ENCODE measurements at regions not wholly inside any gene's neighbourhood (a gene's known extent, or its start where the extent isn't known, plus 50 kb on each side); places are given as distances from the start of the nearest gene placed in this dataset.
"Not testable (repeated sequence)": the region's sequence is repeated elsewhere in the genome, so short reads cannot be mapped to it uniquely, and the experiment has no call there.

- Histone ChIP-seq H3K27me3 (ENCODE audit: low read depth) (no peaks in the 10 kb centered on the region; the same call in 1 of the 2 replicates), H3K4me1 (no peaks in the 10 kb centered on the region), H3K36me3 (replicated peaks) (no peaks in the 10 kb centered on the region), H3K4me3 (no peak overlapping the region), H3K9me3 (no peaks in the 10 kb centered on the region)
- in situ Hi-C loops (cut with MboI; ENCODE audit: low sequenced_read_pairs): no loop called here
- DNase-seq (ENCODE audit: low spot score in 2 of 2): no peak
These were observed 1004.0 kb downstream of the ANKRD7 start for GRCh38 chr7:119228482-119228881.

DNA sequence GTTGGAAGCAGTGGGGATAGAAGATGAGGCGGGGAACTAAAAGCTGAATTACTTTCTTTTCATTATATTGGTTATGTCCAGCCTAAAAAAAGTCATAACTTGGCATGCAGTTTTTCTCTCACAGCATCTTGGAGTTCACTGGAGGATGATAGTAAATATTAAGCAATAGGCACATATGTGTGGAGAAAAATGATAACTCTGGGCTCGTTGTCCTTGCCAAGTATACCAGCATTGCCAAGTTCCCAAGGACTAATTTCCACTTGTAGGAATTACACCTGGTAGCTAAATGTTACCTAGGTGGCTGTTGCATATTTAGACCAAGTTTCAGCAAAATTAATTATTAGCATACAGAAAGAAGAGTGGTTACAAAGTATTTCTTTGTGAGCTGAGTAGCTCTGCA, 1007.6 kb downstream of the ANKRD7 start:
- Histone ChIP-seq H3K4me3 (no peak overlapping the region), H3K9me3 (no peaks in the 10 kb centered on the region), H3K27me3 (ENCODE audit: low read depth) (no peaks in the 10 kb centered on the region; the same call in 1 of the 2 replicates), H3K4me1 (no peaks in the 10 kb centered on the region), H3K36me3 (replicated peaks) (no peaks in the 10 kb centered on the region)
- no peak for DNase-seq (ENCODE audit: low spot score in 2 of 2)
- in situ Hi-C loops (cut with MboI; ENCODE audit: low sequenced_read_pairs): no loop called here

GRCh38 chr7:119233015-119233414, 1008.5 kb downstream of the ANKRD7 start:
- H3K27me3 ChIP-seq (ENCODE audit: low read depth): no peaks in the 10 kb centered on the region; the same call in 1 of the 2 replicates
- H3K9me3 ChIP-seq: no peaks in the 10 kb centered on the region
- no peaks in the 10 kb centered on the region for H3K36me3 ChIP-seq (replicated peaks)
- H3K4me1 ChIP-seq: no peaks in the 10 kb centered on the region
- DNase-seq (ENCODE audit: low spot score in 2 of 2): no peak
- H3K4me3 ChIP-seq: no peak overlapping the region
- in situ Hi-C loops (cut with MboI; ENCODE audit: low sequenced_read_pairs): no loop called here

DNA sequence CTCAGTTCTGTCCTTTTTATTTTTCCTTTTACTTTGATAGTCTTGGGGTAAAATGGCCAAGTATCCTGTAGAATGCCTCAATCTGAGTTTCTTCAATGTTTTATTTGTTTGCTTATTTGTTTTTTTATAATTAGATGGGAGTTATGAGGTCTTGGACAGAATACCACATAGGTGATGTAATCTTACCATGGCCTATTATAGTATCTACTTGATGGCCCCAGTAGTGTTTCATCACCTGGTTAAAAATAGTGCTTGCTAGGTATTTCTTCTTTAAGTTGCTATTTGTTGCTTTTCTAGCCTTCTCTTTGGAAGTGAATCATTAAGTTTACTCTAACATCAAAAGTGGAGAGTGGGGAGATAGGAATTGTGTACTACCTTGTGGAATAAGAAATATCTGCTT, 1020.0 kb upstream of the KCND2 start:
- peaks cover 3% of the 10 kb centered on the region; the same call in 1 of the 2 replicates for H3K27me3 ChIP-seq (ENCODE audit: low read depth)
- H3K4me3 ChIP-seq: no peak overlapping the region
- no peaks in the 10 kb centered on the region; the same call in 1 of the 2 replicates for H3K4me1 ChIP-seq
- no peaks in the 10 kb centered on the region for H3K9me3 ChIP-seq
- in situ Hi-C loops (cut with MboI; ENCODE audit: low sequenced_read_pairs): no loop called here
- no peak for DNase-seq (ENCODE audit: low spot score in 2 of 2)
- no peaks in the 10 kb centered on the region for H3K36me3 ChIP-seq (replicated peaks)

DNA sequence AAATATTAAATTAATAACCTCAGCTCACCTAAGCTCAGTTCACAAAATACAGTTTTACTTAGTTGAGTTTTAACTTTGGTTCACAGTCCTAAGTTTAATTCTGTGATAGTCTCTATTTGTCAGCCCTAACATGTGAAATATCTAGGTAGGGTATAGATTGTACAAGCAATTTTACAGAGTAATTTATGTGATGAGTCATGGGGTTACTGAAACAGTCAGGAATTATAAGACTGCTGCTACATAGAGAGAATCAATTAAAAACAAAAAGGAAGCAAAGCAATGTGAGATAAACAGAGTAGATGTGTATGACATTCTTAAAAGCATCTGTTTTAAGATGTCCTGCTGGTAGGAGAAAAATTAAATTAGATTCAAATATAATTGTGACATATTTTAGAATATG, 1018.2 kb upstream of the KCND2 start:
- in situ Hi-C loops (cut with MboI; ENCODE audit: low sequenced_read_pairs): no loop called here
- no peak for DNase-seq (ENCODE audit: low spot score in 2 of 2)

GRCh38 chr7:119256001-119256400, 1017.0 kb upstream of the KCND2 start:
- Histone ChIP-seq H3K4me1 (no peaks in the 10 kb centered on the region), H3K9me3 (no peaks in the 10 kb centered on the region), H3K27me3 (ENCODE audit: low read depth) (peaks cover 3% of the 10 kb centered on the region; the same call in 1 of the 2 replicates), H3K4me3 (no peak overlapping the region), H3K36me3 (replicated peaks) (no peaks in the 10 kb centered on the region)
- DNase-seq (ENCODE audit: low spot score in 2 of 2): no peak
- in situ Hi-C loops (cut with MboI; ENCODE audit: low sequenced_read_pairs): no loop called here

More for the DNA sequence above, 1018.2 kb upstream of the KCND2 start:
- H3K36me3 ChIP-seq (replicated peaks): no peaks in the 10 kb centered on the region
- no peaks in the 10 kb centered on the region for H3K9me3 ChIP-seq
- no peak overlapping the region for H3K4me3 ChIP-seq
- H3K4me1 ChIP-seq: no peaks in the 10 kb centered on the region
- peaks cover 3% of the 10 kb centered on the region; the same call in 1 of the 2 replicates for H3K27me3 ChIP-seq (ENCODE audit: low read depth)

DNA sequence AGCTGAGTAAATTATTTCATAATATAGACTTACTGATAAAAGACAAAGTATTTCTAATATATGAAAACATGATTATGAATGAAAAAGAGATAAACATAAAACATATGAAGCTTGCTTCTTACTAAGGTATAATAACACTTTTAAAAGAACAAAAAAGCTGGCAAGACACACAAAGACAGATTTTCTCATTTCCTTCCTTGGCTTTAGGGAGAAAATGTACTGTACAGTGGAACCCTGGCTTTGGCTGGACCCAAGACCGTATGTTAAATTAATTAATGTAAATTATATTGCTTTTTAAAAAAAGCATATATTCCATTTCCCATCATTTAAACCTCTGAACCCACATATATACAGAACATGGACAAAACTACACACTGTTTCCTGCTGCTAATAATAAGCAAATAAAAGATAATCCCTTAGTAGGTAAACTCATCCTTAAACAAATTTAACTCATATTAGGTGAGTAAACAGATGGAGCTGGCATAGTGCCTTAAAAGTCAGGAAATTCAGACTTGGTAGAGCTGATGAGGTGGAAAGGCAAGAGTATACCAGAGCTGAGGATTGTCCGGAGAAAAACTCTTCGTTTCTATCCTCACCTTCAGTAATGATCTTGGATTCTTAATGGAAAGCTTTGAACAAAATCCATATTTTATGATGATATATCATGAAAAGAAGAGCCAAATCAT, 1016.4 kb upstream of the KCND2 start:
- DNase-seq (ENCODE audit: low spot score in 2 of 2): no peak
- in situ Hi-C loops (cut with MboI; ENCODE audit: low sequenced_read_pairs): no loop called here
- Histone ChIP-seq H3K9me3 (no peaks in the 10 kb centered on the region), H3K4me3 (no peak overlapping the region), H3K36me3 (replicated peaks) (no peaks in the 10 kb centered on the region), H3K27me3 (ENCODE audit: low read depth) (peaks cover 3% of the 10 kb centered on the region; the same call in 1 of the 2 replicates), H3K4me1 (no peaks in the 10 kb centered on the region)

DNA sequence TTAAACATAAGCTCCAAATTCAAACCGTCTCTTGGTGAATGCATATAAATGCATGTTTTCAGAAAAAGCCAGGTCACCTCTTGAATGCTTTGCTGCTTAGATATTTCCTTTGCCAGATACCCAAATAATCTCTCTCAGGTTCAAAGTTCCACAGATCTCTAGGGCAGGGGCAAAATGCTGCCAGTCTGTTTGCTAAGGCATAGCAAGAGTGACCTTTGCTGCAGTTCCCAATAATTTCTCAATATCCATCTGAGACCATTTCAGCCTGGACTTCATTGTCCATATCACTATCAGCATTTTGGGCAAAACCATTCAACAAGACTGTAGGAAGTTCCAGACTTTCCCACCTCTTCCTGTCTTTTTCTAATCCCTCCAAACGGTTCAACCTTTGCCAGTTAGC, 1006.2 kb upstream of the KCND2 start:
- in situ Hi-C loops (cut with MboI; ENCODE audit: low sequenced_read_pairs); H3K4me3 ChIP-seq; DNase-seq (ENCODE audit: low spot score in 2 of 2); H3K36me3 ChIP-seq (replicated peaks); H3K27me3 ChIP-seq (ENCODE audit: low read depth); H3K9me3 ChIP-seq; H3K4me1 ChIP-seq: not testable (repeated sequence)

- in situ Hi-C loops (cut with MboI; ENCODE audit: low sequenced_read_pairs): no loop called here
- Histone ChIP-seq H3K4me3 (no peak overlapping the region), H3K9me3 (no peaks in the 10 kb centered on the region), H3K36me3 (replicated peaks) (no peaks in the 10 kb centered on the region), H3K4me1 (no peaks in the 10 kb centered on the region), H3K27me3 (ENCODE audit: low read depth) (no peaks in the 10 kb centered on the region)
- peak; percentile 57 to 61 for DNase-seq (ENCODE audit: low spot score in 2 of 2)
These were observed 1002.9 kb upstream of the KCND2 start for GRCh38 chr7:119270045-119270464.

GRCh38 chr7:119270644-119271043, 1002.3 kb upstream of the KCND2 start:
- no peak for DNase-seq (ENCODE audit: low spot score in 2 of 2)
- Histone ChIP-seq H3K27me3 (ENCODE audit: low read depth) (no peaks in the 10 kb centered on the region), H3K4me3 (no peak overlapping the region), H3K36me3 (replicated peaks) (no peaks in the 10 kb centered on the region), H3K4me1 (no peaks in the 10 kb centered on the region), H3K9me3 (no peaks in the 10 kb centered on the region)
- in situ Hi-C loops (cut with MboI; ENCODE audit: low sequenced_read_pairs): no loop called here

DNA sequence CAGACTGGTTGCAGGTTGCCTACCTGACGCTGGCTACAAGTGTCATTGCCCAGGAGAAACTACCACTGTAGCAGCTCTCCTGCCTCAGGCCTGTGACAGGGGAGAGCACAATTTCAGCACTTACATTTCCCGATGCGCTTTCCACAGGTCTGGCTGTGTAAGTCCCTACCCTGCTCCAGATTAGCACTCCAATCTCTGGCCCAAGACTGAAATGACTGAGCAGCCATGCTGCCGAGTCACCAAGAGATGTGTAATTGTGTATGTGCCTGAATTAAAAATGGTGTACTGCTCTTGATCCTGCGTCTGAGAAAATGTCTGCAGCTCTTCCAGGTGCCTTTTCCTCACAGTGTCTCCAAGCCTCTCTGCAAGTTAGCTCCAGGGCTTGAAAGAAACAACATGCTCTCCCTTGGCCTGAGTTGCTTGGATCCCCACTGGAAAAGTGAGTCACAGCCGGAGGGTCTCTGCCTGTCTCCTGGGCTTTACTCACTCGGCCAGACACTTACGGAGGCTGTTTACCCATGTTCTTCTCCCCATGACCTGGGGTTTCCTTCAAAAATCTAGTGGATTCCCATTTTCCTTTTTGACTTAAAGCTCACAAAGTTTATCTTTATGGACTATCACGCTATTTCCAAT, 1001.7 kb upstream of the KCND2 start:
- H3K36me3 ChIP-seq (replicated peaks): no peaks in the 10 kb centered on the region
- H3K9me3 ChIP-seq: no peaks in the 10 kb centered on the region
- H3K4me3 ChIP-seq: no peak overlapping the region
- no peaks in the 10 kb centered on the region for H3K4me1 ChIP-seq
- DNase-seq (ENCODE audit: low spot score in 2 of 2): no peak
- H3K27me3 ChIP-seq (ENCODE audit: low read depth): no peaks in the 10 kb centered on the region
- in situ Hi-C loops (cut with MboI; ENCODE audit: low sequenced_read_pairs): no loop called here

GRCh38 chr7:119281181-119281846, 991.7 kb upstream of the KCND2 start:
- H3K9me3 ChIP-seq: no peaks in the 10 kb centered on the region
- peaks cover 2% of the 10 kb centered on the region; the same call in 1 of the 2 replicates for H3K27me3 ChIP-seq (ENCODE audit: low read depth)
- H3K4me1 ChIP-seq: no peaks in the 10 kb centered on the region
- no peak for DNase-seq (ENCODE audit: low spot score in 2 of 2)
- no peak overlapping the region for H3K4me3 ChIP-seq
- H3K36me3 ChIP-seq (replicated peaks): no peaks in the 10 kb centered on the region
- in situ Hi-C loops (cut with MboI; ENCODE audit: low sequenced_read_pairs): no loop called here

DNA sequence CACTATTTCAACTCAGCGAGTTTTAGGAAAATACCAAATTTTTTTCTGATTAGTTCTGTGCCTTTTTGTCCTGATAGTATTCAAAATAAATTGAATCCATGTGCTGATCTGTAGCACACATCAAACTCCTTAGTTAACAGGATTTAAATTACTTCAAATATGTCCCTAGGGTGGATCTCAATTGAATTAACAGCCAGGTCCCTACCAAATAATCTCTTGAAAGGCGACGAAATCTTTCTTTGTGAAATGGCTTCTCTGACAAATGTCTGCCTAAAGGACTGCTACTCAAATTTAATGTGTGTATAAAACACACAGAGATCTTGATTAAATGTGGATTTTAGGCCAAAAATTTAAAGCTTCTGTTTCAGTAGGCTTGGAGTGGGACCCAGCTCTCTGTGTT, 989.6 kb upstream of the KCND2 start:
- DNase-seq (ENCODE audit: low spot score in 2 of 2): no peak
- Histone ChIP-seq H3K27me3 (ENCODE audit: low read depth) (peaks cover 2% of the 10 kb centered on the region; the same call in 1 of the 2 replicates), H3K4me1 (no peaks in the 10 kb centered on the region), H3K36me3 (replicated peaks) (no peaks in the 10 kb centered on the region), H3K9me3 (no peaks in the 10 kb centered on the region), H3K4me3 (no peak overlapping the region)
- in situ Hi-C loops (cut with MboI; ENCODE audit: low sequenced_read_pairs): no loop called here

- Histone ChIP-seq H3K4me1 (no peaks in the 10 kb centered on the region), H3K36me3 (replicated peaks) (no peaks in the 10 kb centered on the region)
- in situ Hi-C loops (cut with MboI; ENCODE audit: low sequenced_read_pairs): no loop called here
These were observed 984.6 kb upstream of the KCND2 start for GRCh38 chr7:119288416-119288815.

More at GRCh38 chr7:119288416-119288815, 984.6 kb upstream of the KCND2 start:
- no peak for DNase-seq (ENCODE audit: low spot score in 2 of 2)
- Histone ChIP-seq H3K4me3 (no peak overlapping the region), H3K9me3 (no peaks in the 10 kb centered on the region), H3K27me3 (ENCODE audit: low read depth) (no peaks in the 10 kb centered on the region)
